Type B pancreatic cell (in vitro differentiated cells): ENCODE measurements at regions not wholly inside any gene's neighbourhood (a gene's known extent, or its start where the extent isn't known, plus 50 kb on each side); places are given as distances from the start of the nearest gene placed in this dataset.

Experiments used
- DNase-seq: peaks from one replicate; pipeline ENCODE4 v3.0.0; 2021; ENCODE audit warnings: mixed read lengths; ENCODE audit not compliant: unreplicated experiment; ENCODE audit errors: extremely low spot score
- H3K27ac Mint-ChIP-seq: 2 replicates; pipeline ENCODE4 v1.8.0; 2021; ENCODE audit warnings: mild to moderate bottlenecking, mixed read lengths
- H3K27me3 Mint-ChIP-seq: 2 replicates; pipeline ENCODE4 v1.8.0; 2021; ENCODE audit warnings: mixed read lengths
- H3K36me3 Mint-ChIP-seq: 2 replicates; pipeline ENCODE4 v1.8.0; 2021; ENCODE audit warnings: mixed read lengths
- H3K4me1 Mint-ChIP-seq: one replicate; pipeline ENCODE4 v1.8.0; 2021; ENCODE audit warnings: mixed read lengths; ENCODE audit not compliant: unreplicated experiment
- H3K4me3 Mint-ChIP-seq: 2 replicates; pipeline ENCODE4 v1.8.0; 2021; ENCODE audit warnings: mild to moderate bottlenecking, mixed read lengths
- H3K9me3 Mint-ChIP-seq: 2 replicates; pipeline ENCODE4 v1.8.0; 2021; ENCODE audit warnings: mixed read lengths
- CTCF ChIP-seq: fragments of 200-600 bp; sonication (generic); conservative IDR thresholded peaks from 2 replicates; pipeline ENCODE4 v1.5.0; 2021; ENCODE audit warnings: antibody characterized with exemption, mild to moderate bottlenecking

GRCh38 chr2:122205641-122206040, 450.2 kb downstream of the TSN start:
- Mint-ChIP-seq H3K4me1 (peaks cover 22% of the 10 kb centered on the region), H3K36me3 (no peaks in the 10 kb centered on the region), H3K4me3 (no peak overlapping the region), H3K27ac (no peak overlapping the region), H3K9me3 (no peaks in the 10 kb centered on the region), H3K27me3 (peaks cover 16% of the 10 kb centered on the region)
- no peak for TF ChIP-seq CTCF
- DNase-seq: no peak

- Mint-ChIP-seq H3K27ac (no peak overlapping the region), H3K9me3 (no peaks in the 10 kb centered on the region), H3K4me3 (no peak overlapping the region), H3K4me1 (peaks cover 22% of the 10 kb centered on the region), H3K36me3 (no peaks in the 10 kb centered on the region), H3K27me3 (peaks cover 16% of the 10 kb centered on the region)
- DNase-seq: no peak
- TF ChIP-seq CTCF: no peak
Observed at GRCh38 chr2:122206101-122206500, 450.6 kb downstream of the TSN start.

- peaks cover 13% of the 10 kb centered on the region for H3K4me1 Mint-ChIP-seq
- DNase-seq: no peak
- peaks cover 12% of the 10 kb centered on the region for H3K27me3 Mint-ChIP-seq
- no peaks in the 10 kb centered on the region for H3K9me3 Mint-ChIP-seq
- no peak for TF ChIP-seq CTCF
- H3K36me3 Mint-ChIP-seq: no peaks in the 10 kb centered on the region
- H3K4me3 Mint-ChIP-seq: no peak overlapping the region
- H3K27ac Mint-ChIP-seq: no peak overlapping the region
Observed at GRCh38 chr2:122209377-122209776, 453.9 kb downstream of the TSN start.

- DNase-seq: no peak
Observed at GRCh38 chr2:122210065-122210464, 454.6 kb downstream of the TSN start.

GRCh38 chr2:122210898-122211856, 455.7 kb downstream of the TSN start:
- Mint-ChIP-seq H3K4me1 (peaks cover 5% of the 10 kb centered on the region), H3K36me3 (no peaks in the 10 kb centered on the region)

More at GRCh38 chr2:122210065-122210464, 454.6 kb downstream of the TSN start:
- H3K4me1 Mint-ChIP-seq: peaks cover 13% of the 10 kb centered on the region
- H3K27me3 Mint-ChIP-seq: peaks cover 15% of the 10 kb centered on the region
- H3K36me3 Mint-ChIP-seq: no peaks in the 10 kb centered on the region
- TF ChIP-seq CTCF: no peak
- no peak overlapping the region for H3K4me3 Mint-ChIP-seq
- H3K27ac Mint-ChIP-seq: no peak overlapping the region
- H3K9me3 Mint-ChIP-seq: no peaks in the 10 kb centered on the region

More at GRCh38 chr2:122210898-122211856, 455.7 kb downstream of the TSN start:
- Mint-ChIP-seq H3K4me3 (no peak overlapping the region), H3K27ac (no peak overlapping the region), H3K9me3 (no peaks in the 10 kb centered on the region), H3K27me3 (peaks cover 14% of the 10 kb centered on the region)
- DNase-seq: no peak
- no peak for TF ChIP-seq CTCF
